ENCODE measurements at regions not wholly inside any gene's neighbourhood (a gene's known extent, or its start where the extent isn't known, plus 50 kb on each side); places are given as distances from the start of the nearest gene placed in this dataset.

GRCh38 chr22:47230251-47230650 lies 467.8 kb downstream of the TBC1D22A start:
- DNase-seq (ENCODE audit: low read depth in 1 of 2, low spot score in 1 of 2), result no peak
- H3K4me3 ChIP-seq (replicated peaks; ENCODE audit: insufficient read depth, low read length), result no peak overlapping the region
- H3K27me3 ChIP-seq (ENCODE audit: insufficient read depth, poor library complexity, severe bottlenecking), result no peaks in the 10 kb centered on the region
- TF ChIP-seq SPI1 (IDR thresholded peaks at IDR 0.05; ENCODE audit: borderline replicate concordance, low read depth) (no peak), CTCF (IDR thresholded peaks at IDR 0.05; ENCODE audit: insufficient read depth, low read length) (no peak), POLR2AphosphoS5 (IDR thresholded peaks at IDR 0.05; ENCODE audit: low read depth) (no peak), REST (IDR thresholded peaks at IDR 0.05; ENCODE audit: insufficient replicate concordance, low read depth) (no peak), GABPA (IDR thresholded peaks at IDR 0.05; ENCODE audit: low read depth) (no peak)
- no peak overlapping the region for H3K27ac ChIP-seq (replicated peaks)

- Histone ChIP-seq H3K27me3 (ENCODE audit: insufficient read depth, poor library complexity, severe bottlenecking) (no peaks in the 10 kb centered on the region), H3K27ac (replicated peaks) (no peak overlapping the region), H3K4me3 (replicated peaks; ENCODE audit: insufficient read depth, low read length) (no peak overlapping the region)
- no peak for DNase-seq (ENCODE audit: low read depth in 1 of 2, low spot score in 1 of 2)
- TF ChIP-seq SPI1 (IDR thresholded peaks at IDR 0.05; ENCODE audit: borderline replicate concordance, low read depth) (no peak), REST (IDR thresholded peaks at IDR 0.05; ENCODE audit: insufficient replicate concordance, low read depth) (no peak), CTCF (IDR thresholded peaks at IDR 0.05; ENCODE audit: insufficient read depth, low read length) (no peak), GABPA (IDR thresholded peaks at IDR 0.05; ENCODE audit: low read depth) (no peak), POLR2AphosphoS5 (IDR thresholded peaks at IDR 0.05; ENCODE audit: low read depth) (no peak)
These were observed 466.3 kb downstream of the TBC1D22A start for GRCh38 chr22:47228767-47229166.

- DNase-seq (ENCODE audit: low read depth in 1 of 2, low spot score in 1 of 2), result no peak
- Histone ChIP-seq H3K27me3 (ENCODE audit: insufficient read depth, poor library complexity, severe bottlenecking) (no peaks in the 10 kb centered on the region), H3K4me3 (replicated peaks; ENCODE audit: insufficient read depth, low read length) (no peak overlapping the region), H3K27ac (replicated peaks) (no peak overlapping the region)
- TF ChIP-seq GABPA (IDR thresholded peaks at IDR 0.05; ENCODE audit: low read depth) (no peak), CTCF (IDR thresholded peaks at IDR 0.05; ENCODE audit: insufficient read depth, low read length) (no peak), REST (IDR thresholded peaks at IDR 0.05; ENCODE audit: insufficient replicate concordance, low read depth) (no peak), SPI1 (IDR thresholded peaks at IDR 0.05; ENCODE audit: borderline replicate concordance, low read depth) (no peak), POLR2AphosphoS5 (IDR thresholded peaks at IDR 0.05; ENCODE audit: low read depth) (no peak)
These were observed 463.6 kb downstream of the TBC1D22A start for GRCh38 chr22:47225931-47226633.

Measured in HL-60 (cell line).